A673 (cell line): ENCODE measurements at regions not wholly inside any gene's neighbourhood (a gene's known extent, or its start where the extent isn't known, plus 50 kb on each side); places are given as distances from the start of the nearest gene placed in this dataset.

Source experiments
- BruUV-seq: library from RNA; stranded (reverse); fragments of 400-500 nt; replicated peaks from 2 replicates; lab custom pipeline; 2021; lab: Mats Ljungman, UMichigan
- CTCF ChIA-PET: fragments of 300-600 bp; sonication (Branson Sonifier 250); formaldehyde crosslinking; loops from one replicate; lab custom pipeline; 2022; ENCODE audit warnings: antibody characterized with exemption; lab: Charles Lee
- POLR2A ChIA-PET: fragments of 300-600 bp; sonication (Branson Sonifier 250); formaldehyde crosslinking; loops from one replicate; lab custom pipeline; 2022; ENCODE audit warnings: antibody characterized with exemption; ENCODE audit not compliant: low non-redundant PET; lab: Charles Lee
- DNase-seq: peaks from one replicate; pipeline ENCODE4 v3.0.0-alpha.2; 2015; ENCODE audit warnings: low spot score
- H3K27ac ChIP-seq: fragments of 200-600 bp; sonication (generic); 2 replicates; pipeline ENCODE4 v1.5.1; 2016; ENCODE audit warnings: mixed run types, low read depth, mild to moderate bottlenecking, mixed read lengths, antibody characterized with exemption, low read length; ENCODE audit not compliant: poor library complexity, severe bottlenecking
- H3K27me3 ChIP-seq: fragments of 200-600 bp; sonication (generic); replicated peaks from 2 replicates; pipeline ENCODE4 v1.6.1; 2017; ENCODE audit warnings: mixed run types, low read depth, mild to moderate bottlenecking, mixed read lengths, antibody characterized with exemption, low read length; ENCODE audit not compliant: insufficient read depth, poor library complexity
- H3K36me3 ChIP-seq: fragments of 200-600 bp; sonication (generic); 2 replicates; pipeline ENCODE4 v1.6.1; 2016; ENCODE audit warnings: mixed run types, mild to moderate bottlenecking, mixed read lengths, antibody characterized with exemption, low read length; ENCODE audit not compliant: insufficient read depth, poor library complexity, severe bottlenecking
- H3K4me1 ChIP-seq: fragments of 200-600 bp; sonication (generic); 2 replicates; pipeline ENCODE4 v1.6.1; 2017; ENCODE audit warnings: mixed run types, mild to moderate bottlenecking, mixed read lengths, antibody characterized with exemption, low read length; ENCODE audit not compliant: insufficient read depth, poor library complexity, severe bottlenecking
- H3K4me3 ChIP-seq: fragments of 200-600 bp; sonication (generic); 2 replicates; pipeline ENCODE4 v1.5.1; 2016; ENCODE audit warnings: low read depth, mixed run types, mild to moderate bottlenecking, mixed read lengths, low read length; ENCODE audit not compliant: poor library complexity, severe bottlenecking
- H3K9me3 ChIP-seq: fragments of 200-600 bp; sonication (generic); 2 replicates; pipeline ENCODE4 v1.6.1; 2016; ENCODE audit warnings: mixed run types, low read depth, mild to moderate bottlenecking, mixed read lengths, antibody characterized with exemption, low read length; ENCODE audit not compliant: poor library complexity, severe bottlenecking
- CTCF ChIP-seq: fragments of 300-800, 200-600 bp; sonication (generic); conservative IDR thresholded peaks from 2 replicates; pipeline ENCODE4 v1.5.1; 2017; ENCODE audit warnings: low read depth, mild to moderate bottlenecking, antibody characterized with exemption, low read length, moderate library complexity, mixed read lengths
- EZH2 ChIP-seq: fragments of 200-600 bp; sonication (generic); IDR thresholded peaks from 2 replicates; pipeline ENCODE4 v1.6.1; 2017; ENCODE audit warnings: borderline replicate concordance, low read depth, mild to moderate bottlenecking, mixed read lengths, antibody characterized with exemption, low read length; ENCODE audit not compliant: poor library complexity, severe bottlenecking
- intact Hi-C: fragments of 100-400 bp; cut with micrococcal nuclease; formaldehyde crosslinking; loops from one replicate; pipeline ENCODE4 v1.10.0; 2022; ENCODE audit not compliant: unreplicated experiment

GRCh38 chr13:86813198-86813597, 858.0 kb upstream of the SLITRK5 start:
- POLR2A ChIA-PET = no interaction called here
- CTCF ChIA-PET = no interaction called here
- Histone ChIP-seq H3K4me3 (no peak overlapping the region), H3K9me3 (no peaks in the 10 kb centered on the region), H3K27ac (no peak overlapping the region), H3K4me1 (no peaks in the 10 kb centered on the region), H3K27me3 (no peaks in the 10 kb centered on the region), H3K36me3 (no peaks in the 10 kb centered on the region)
- TF ChIP-seq CTCF = no peak
- DNase-seq = no peak
- BruUV-seq = no TSS peak
- intact Hi-C loops = no loop called here

- ChIA-PET CTCF (no interaction called here), POLR2A (no interaction called here)
- H3K4me1 ChIP-seq = no peaks in the 10 kb centered on the region
- intact Hi-C loops = no loop called here
- H3K27me3 ChIP-seq = no peaks in the 10 kb centered on the region
- H3K4me3 ChIP-seq = no peak overlapping the region
- no peak for DNase-seq
- no peak overlapping the region for H3K27ac ChIP-seq
- H3K36me3 ChIP-seq = no peaks in the 10 kb centered on the region
- no TSS peak for BruUV-seq
- TF ChIP-seq EZH2 (no peak), CTCF (no peak)
- no peaks in the 10 kb centered on the region for H3K9me3 ChIP-seq
These were observed 845.8 kb upstream of the SLITRK5 start for GRCh38 chr13:86825410-86825809.

DNA sequence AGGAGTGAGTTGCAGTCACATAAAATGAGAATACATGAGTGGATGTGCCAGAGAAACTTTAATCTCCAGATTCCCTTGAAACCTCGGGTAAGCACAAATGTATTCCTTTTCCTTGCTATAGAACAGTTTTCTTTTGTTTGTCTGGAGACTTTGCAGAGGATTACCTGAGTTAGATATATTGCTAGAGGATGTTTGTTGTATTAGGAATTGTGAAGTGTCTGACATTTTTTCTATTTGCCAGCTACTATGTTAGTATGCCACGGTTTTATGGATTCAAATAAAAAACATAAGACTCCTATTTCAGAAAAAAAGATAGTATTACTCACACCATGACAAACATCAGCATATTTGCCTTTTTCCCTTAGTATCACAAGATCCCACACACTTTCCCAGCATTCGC, 844.9 kb upstream of the SLITRK5 start:
- DNase-seq = no peak
- no peak overlapping the region for H3K4me3 ChIP-seq
- no TSS peak for BruUV-seq
- no peak for TF ChIP-seq CTCF
- TF ChIP-seq EZH2 = no peak
- H3K4me1 ChIP-seq = no peaks in the 10 kb centered on the region
- no peak overlapping the region for H3K27ac ChIP-seq
- H3K9me3 ChIP-seq = no peaks in the 10 kb centered on the region
- no peaks in the 10 kb centered on the region for H3K36me3 ChIP-seq
- ChIA-PET POLR2A (no interaction called here), CTCF (no interaction called here)
- no peaks in the 10 kb centered on the region for H3K27me3 ChIP-seq
- intact Hi-C loops = no loop called here

- no peaks in the 10 kb centered on the region for H3K9me3 ChIP-seq
- H3K36me3 ChIP-seq = no peaks in the 10 kb centered on the region
- CTCF ChIA-PET = no interaction called here
- no peak overlapping the region for H3K4me3 ChIP-seq
- no peak overlapping the region for H3K27ac ChIP-seq
- no peaks in the 10 kb centered on the region for H3K4me1 ChIP-seq
- POLR2A ChIA-PET = no interaction called here
- BruUV-seq = no TSS peak
- TF ChIP-seq EZH2 = no peak
- intact Hi-C loops = no loop called here
- no peaks in the 10 kb centered on the region for H3K27me3 ChIP-seq
- DNase-seq = no peak
These were observed 841.1 kb upstream of the SLITRK5 start for GRCh38 chr13:86830046-86830445.
